ENCODE measurements at regions not wholly inside any gene's neighbourhood (a gene's known extent, or its start where the extent isn't known, plus 50 kb on each side); places are given as distances from the start of the nearest gene placed in this dataset.
A peak's percentile ranks its signal among the peaks of the same experiment; 100 is the strongest.

GRCh38 chr7:96949766-96950165 is 55.6 kb upstream of the DLX6 start:
- Histone ChIP-seq H3K27ac (no peak overlapping the region), H3K4me3 (peak overlapping the region; percentile 63), H3K9ac (ENCODE audit: insufficient read length) (no peak overlapping the region), H3K36me3 (ENCODE audit: insufficient read depth, low read length) (no peaks in the 10 kb centered on the region), H3K9me3 (ENCODE audit: low read depth, low read length) (no peaks in the 10 kb centered on the region)
- TF ChIP-seq FOXP2 (optimal IDR thresholded peaks at IDR 0.05; ENCODE audit: control extremely low read depth, extremely low read length, insufficient read depth) (peak; percentile 53), POLR2AphosphoS5 (IDR thresholded peaks at IDR 0.05; ENCODE audit: borderline replicate concordance, low read depth, low read length) (no peak)
- no peak for DNase-seq (ENCODE audit: low read depth, low spot score)

GRCh38 chr7:96952974-96953391 is 52.4 kb upstream of the DLX6 start:
- no peak for DNase-seq (ENCODE audit: low read depth, low spot score)
- TF ChIP-seq POLR2AphosphoS5 (IDR thresholded peaks at IDR 0.05; ENCODE audit: borderline replicate concordance, low read depth, low read length), result no peak
- no peak for TF ChIP-seq FOXP2 (optimal IDR thresholded peaks at IDR 0.05; ENCODE audit: control extremely low read depth, extremely low read length, insufficient read depth)
- no peak for TF ChIP-seq EZH2 (IDR thresholded peaks at IDR 0.05)

GRCh38 chr7:96953676-96954513 is 51.5 kb upstream of the DLX6 start:
- no peak overlapping the region for H3K4me3 ChIP-seq
- no peak overlapping the region for H3K9ac ChIP-seq (ENCODE audit: insufficient read length)
- DNase-seq (ENCODE audit: low read depth, low spot score), result no peak
- no peaks in the 10 kb centered on the region for H3K36me3 ChIP-seq (ENCODE audit: insufficient read depth, low read length)
- no peaks in the 10 kb centered on the region for H3K9me3 ChIP-seq (ENCODE audit: low read depth, low read length)
- TF ChIP-seq POLR2AphosphoS5 (IDR thresholded peaks at IDR 0.05; ENCODE audit: borderline replicate concordance, low read depth, low read length) (no peak), FOXP2 (optimal IDR thresholded peaks at IDR 0.05; ENCODE audit: control extremely low read depth, extremely low read length, insufficient read depth) (no peak), EZH2 (IDR thresholded peaks at IDR 0.05) (no peak)
- H3K27ac ChIP-seq, result no peak overlapping the region

More at GRCh38 chr7:96952974-96953391, 52.4 kb upstream of the DLX6 start:
- Histone ChIP-seq H3K4me3 (no peak overlapping the region), H3K9ac (ENCODE audit: insufficient read length) (no peak overlapping the region), H3K9me3 (ENCODE audit: low read depth, low read length) (no peaks in the 10 kb centered on the region), H3K27ac (no peak overlapping the region), H3K36me3 (ENCODE audit: insufficient read depth, low read length) (no peaks in the 10 kb centered on the region)

Data from SK-N-MC (cell line).